ENCODE measurements at regions not wholly inside any gene's neighbourhood (a gene's known extent, or its start where the extent isn't known, plus 50 kb on each side); places are given as distances from the start of the nearest gene placed in this dataset.
"Not testable (repeated sequence)": the region's sequence is repeated elsewhere in the genome, so short reads cannot be mapped to it uniquely, and the experiment has no call there.

DNA sequence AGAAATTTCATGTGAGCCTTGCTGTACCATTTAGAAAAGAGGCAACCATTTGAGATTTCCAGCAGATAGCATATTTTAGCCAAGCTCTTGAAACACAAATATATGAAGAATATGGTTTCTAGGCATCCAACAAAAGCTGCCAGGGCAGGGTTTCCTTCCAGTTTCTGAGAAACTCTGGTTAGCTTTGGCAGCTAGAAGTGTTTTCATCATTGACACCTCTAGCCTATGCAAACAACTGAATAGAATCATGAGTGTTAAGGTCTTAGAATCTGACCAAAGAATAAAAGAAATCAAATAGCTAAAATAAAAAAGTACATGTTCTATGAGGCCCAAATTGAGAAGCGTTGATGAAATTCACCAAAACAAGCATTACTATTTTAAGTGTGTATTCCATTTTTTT is 188.1 kb downstream of the TMEM167A start:
- no peak for DNase-seq (ENCODE audit: low spot score)

DNA sequence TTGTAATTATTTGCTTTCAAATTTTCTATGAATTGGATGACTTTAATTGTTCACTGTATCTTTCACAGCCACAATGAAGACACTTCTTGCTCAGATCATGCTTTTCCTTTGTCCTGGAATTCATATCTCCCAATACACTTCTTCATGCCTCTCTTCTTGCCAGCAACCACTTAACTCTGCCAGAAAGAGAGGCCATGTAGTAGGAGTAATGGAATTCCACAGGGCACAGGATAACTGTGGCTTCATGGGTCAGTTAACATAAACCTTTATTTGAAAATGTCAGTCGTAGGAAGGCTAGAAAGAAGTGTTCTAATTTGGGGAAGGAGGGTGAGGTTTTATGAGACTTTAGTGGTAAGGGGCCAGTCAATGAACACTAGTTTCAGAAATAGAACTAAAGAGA is 190.3 kb downstream of the TMEM167A start:
- DNase-seq (ENCODE audit: low spot score), result no peak

DNA sequence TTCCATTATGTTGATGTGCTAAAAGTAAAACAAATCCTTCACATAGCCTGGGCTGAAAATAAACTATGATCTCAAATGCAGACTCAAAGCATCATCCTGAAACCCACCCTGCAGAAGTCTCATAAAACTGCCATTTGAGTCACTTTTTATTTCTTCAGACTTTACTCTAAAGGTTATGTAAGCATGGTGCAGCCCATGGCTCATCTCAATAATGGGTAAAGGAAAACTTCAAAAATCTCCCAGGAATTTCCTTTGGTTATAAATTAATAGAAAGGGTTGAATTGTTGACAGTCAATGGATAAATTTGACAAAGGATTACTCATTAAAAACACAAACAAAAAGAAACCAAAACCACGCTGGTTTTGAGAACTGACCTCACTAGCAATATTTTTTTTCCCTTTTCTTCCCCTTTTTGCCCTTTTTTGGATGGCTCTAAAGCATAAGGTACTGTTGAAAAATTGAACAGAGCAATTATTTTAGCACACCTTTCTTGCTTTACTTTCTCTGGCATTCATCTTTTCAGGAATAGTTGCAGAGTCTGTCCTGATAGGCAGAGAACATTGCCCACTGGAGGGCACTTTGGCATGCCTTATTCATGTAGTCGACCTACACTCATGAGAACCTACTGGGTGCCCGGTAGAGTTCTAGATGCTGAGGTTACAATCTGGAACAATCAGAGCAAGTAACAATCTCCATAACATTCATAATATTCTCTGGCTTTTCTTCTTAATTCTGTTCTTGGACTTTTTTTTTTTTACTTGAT is 191.4 kb downstream of the TMEM167A start:
- no peak for DNase-seq (ENCODE audit: low spot score)

DNA sequence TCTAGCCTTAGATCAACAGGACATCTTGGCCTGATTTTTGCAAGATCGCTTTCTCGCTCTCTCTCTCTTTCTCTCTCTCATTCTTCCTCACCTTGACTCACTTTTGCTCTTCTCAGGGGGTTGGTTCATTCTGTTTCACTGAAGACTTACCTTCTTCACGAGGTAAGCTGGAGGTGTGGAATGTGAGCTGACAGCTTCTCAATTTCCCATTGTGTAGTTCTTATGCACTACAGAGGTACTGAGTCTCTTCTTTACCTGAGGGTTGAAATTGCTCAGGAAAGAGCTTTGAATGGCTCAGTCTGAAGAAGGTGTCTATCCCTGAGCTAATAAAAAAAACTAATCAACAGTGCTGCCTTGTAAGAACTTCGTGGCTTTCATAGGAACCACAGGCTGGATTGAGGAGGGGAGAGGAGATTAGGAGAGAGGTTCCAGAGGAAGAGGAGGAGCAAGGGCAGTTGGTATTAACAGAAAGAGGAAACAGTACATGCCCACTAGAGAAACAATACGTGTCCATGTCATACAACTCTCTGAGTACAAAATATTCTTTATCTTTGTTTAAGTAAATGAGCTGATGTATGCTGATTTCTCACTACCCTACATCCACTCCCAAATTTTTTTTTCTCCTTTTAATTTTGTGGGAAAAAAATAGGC is 192.2 kb downstream of the TMEM167A start:
- no peak for DNase-seq (ENCODE audit: low spot score)

DNA sequence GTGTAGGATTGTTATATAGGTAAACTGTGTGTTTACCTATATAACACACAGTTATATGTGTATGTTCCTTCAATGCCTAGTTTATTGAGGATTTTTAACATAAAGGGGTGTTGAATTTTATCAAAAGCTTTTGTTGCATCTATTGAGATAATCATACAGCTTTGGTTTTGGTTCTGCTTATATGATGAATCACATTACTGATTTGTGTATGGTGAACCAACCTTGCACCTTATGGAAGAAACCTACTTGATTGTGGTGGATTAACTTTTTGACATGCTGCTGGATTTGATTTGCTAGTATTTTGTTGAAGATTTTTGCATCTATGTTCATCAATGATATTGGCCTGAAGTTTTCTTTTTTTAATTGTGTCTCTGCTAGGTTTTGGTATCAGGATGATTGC is 194.9 kb downstream of the TMEM167A start:
- no peak for DNase-seq (ENCODE audit: low spot score)

DNA sequence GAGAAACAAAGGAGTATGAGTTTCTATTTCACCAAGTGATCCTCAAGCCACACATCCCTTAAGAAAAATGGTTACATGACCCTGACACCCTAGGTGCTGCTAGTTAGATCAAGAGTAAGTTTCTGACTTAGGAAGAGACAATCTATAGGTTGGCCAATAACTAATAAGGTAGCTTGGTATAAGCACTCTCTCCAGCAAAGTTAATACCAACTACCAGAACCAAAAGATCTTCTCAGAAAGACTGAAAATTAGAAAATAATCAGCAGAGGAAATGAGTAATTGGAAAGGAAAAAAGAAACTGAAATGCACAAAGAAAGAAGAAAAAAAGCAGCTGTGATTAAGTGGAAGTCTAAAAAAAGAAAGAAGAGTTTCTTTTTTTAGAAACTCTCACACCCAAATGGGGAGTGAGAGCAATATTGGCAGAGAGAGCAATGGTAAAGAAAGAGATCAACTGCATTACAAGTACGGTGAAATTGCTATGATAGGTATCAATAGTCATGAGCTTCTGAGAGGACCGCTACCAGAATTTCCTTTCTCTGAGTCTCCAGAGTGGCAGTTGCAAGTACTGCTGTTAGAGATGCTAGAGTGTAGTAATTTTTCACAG is 195.5 kb downstream of the TMEM167A start:
- DNase-seq (ENCODE audit: low spot score), result no peak

DNA sequence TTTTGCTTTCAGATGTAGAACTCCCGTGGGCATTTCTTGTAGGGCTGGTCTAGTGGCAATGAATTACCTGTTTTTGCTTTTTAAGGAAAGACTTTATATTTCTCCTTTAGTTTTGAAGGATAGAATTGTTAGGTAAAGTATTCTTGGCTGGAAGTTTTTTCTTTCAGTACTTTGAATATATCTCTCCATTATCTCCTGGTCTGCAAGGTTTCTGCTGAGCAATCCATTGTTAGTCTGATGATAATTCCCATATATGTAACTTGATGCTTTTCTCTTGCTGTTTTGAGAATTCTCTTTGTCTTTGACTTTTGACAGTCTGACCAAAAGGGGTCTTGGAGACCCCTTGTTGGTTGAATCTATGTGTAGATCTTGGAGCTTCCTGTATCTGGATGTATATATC is 198.1 kb downstream of the TMEM167A start:
- no peak for DNase-seq (ENCODE audit: low spot score)

DNA sequence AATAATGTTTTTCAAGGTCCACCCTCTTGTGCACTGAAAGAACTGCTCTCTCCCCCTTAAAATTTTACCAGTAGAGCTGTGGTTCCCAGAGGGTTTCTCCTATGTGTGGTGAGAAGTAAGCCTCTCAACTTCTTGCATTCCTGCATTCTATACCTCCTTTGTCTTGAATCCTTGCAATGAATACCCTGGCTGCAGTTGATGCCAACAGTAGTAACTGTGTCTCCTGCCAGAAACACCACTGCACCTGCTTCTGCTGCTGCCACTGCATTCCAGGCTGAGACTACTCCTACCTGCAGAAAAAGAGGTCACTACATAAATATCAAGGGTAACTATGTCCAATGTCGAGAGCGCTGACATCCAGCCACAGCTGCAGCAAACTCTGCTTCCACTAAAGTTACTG is 203.7 kb downstream of the TMEM167A start:
- DNase-seq (ENCODE audit: low spot score), result no peak

DNA sequence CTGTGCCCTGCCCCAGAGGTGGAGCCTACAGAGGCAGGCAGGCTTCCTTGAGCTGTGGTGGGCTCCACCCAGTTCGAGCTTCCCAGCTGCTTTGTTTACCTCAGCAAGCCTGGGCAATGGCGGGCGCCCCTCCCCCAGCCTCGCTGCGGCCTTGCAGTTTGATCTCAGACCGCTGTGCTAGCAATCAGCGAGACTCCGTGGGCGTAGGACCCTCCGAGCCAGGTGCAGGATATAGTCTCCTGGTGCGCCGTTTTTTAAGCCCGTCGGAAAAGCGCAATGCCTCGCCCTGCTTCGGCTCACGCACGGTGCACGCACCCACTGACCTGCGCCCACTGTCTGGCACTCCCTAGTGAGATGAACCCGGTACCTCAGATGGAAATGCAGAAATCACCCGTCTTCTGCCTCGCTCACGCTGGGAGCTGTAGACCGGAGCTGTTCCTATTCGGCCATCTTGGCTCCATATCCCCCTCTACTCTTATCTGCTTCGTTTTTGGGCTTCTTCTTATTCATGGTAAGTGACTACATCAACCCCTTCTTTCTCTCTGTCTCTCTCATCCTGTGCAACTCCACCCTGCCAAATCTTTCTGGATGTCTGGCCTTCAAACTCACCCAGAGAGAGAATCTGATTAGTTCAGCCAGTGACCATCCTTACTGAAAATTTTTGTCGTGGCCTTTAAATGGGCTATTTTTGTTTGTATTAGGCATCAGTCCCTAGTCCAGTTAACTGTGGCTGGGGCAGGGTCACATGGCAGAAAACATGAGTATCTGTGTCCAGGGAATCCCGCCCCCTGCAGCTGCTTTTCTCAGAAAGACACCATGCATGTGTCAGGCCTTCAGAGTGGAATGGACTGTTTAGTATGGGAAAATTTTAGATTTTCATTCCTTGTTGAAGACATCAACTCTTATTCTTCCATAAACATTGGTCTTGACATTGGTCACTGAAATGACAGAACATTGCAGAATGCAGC is 204.6 kb downstream of the TMEM167A start:
- DNase-seq (ENCODE audit: low spot score), result not testable (repeated sequence)

DNA sequence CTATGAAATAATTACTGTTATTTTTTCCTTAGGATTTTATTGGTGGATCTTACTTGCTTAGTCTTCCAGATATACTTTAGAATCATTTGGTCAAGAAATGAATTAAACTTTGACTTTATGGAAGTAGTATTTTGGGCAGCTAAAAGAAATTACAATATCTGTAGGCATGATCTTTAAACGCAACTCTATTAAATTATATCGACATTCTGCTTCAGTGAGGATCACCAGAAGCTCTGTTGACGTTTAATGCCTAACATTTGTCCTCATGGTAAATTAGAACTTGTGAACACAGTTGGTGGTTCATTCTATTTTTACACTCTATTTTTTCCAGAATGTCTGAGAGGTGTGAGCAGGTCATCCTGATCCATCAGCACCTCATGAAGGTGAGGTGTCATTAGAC is 211.6 kb downstream of the TMEM167A start:
- no peak for DNase-seq (ENCODE audit: low spot score)

DNA sequence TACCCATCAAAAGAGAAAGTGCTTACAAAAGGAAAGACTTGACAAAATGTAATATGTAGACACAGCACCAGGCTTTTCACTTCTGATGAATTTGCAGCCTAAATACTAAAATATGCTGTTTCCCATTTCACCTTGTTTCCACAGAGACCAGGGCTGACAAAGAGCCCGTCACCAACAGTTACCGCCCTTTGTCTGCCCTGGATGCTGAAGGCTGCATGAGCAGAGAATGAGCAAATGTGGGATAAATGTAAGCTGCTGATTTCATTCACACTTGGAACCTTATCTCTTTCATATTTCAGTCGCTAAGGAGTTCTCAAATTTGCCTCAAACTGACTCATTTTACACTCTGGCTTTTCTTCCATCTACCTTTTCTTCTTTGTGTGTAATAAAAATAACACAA is 213.9 kb downstream of the TMEM167A start:
- DNase-seq (ENCODE audit: low spot score), result no peak

DNA sequence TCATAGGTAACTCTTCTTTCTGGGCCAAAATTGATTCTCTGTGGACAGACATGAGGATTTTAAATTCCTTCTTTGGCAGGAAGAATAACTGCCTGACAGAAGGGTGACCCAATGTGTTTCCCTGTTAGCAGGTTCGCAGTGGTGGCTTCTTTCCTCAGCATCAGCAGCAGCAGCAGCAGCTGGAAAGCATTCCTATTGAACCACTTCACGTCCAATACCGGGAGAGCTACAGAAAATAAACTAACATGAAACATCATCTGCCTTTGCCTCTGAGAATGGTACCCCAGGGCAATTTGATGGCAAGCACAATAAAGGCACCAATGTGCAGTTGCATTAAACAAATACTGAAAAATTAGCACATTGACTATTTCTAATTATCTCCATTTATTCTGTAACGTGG is 214.5 kb downstream of the TMEM167A start:
- no peak for DNase-seq (ENCODE audit: low spot score)

DNA sequence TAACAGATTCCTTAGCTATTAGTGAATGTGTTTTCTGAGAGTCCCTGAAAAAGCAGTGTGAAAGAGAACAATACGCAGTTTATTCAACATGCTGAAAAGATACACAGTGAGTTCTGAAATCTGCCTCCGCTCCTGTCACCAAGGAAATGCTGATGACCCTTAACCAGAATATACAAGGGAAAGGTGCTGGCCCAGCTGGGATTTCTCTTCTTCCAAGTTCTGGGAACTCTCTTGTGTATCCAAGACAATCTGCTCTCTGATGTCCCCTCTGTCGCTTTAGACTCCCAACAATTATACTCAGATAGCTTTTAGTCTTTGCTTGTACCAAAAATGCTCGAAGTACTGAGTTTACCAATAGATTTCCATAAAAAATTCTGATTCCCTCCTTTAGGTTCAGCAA is 214.9 kb downstream of the TMEM167A start:
- no peak for DNase-seq (ENCODE audit: low spot score)

DNA sequence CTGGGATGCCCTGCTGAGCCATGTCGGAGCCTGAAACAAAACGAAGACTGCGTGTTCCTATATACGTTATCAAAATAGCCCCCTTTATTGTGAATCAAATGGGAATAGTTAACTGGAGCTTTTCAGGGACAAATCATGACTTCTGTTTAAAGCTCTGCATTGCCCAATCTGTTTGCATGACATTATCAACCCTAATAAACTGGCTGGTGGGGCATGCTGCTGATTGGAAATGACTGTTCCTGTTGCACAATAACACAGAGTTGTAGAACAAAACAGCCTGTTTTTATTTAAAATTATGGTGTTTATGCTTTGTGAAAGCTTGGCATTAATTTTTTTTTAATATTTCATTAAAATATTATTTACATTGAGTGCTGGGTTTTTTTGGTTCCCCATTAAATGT is 215.5 kb downstream of the TMEM167A start:
- no peak for DNase-seq (ENCODE audit: low spot score)

DNA sequence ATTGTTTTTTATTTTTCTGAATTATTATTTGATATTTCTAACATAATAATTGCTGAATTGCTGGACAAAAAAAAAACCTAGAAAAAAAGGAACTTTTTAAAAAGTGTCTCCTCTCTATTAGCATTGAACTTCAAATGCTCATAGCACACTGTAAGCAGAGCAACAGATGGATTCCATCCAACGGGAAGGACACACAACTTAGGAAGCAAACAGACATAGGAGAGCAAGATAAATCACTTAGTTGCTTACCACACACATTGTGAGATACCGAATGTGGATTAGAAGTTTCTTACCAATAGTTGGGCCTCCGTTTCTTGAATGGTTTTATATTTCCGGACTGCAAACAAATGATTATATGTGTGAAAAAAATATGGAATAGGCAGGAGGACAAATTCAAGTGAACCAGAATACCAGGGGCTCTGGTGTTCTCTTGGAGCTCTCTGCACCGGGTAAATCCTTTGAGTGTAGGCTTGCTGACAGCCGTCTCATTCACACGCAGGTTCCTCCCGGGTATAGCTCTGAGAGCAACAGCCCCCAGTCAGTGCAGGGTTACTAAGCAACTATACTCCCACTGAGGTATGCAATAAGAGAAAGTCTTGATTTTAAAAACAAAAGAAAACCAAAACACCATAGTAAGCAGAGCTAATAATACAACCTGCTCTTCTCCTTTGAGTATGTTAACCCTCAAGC is 217.6 kb downstream of the TMEM167A start:
- peak; percentile 27 for DNase-seq (ENCODE audit: low spot score)

DNA sequence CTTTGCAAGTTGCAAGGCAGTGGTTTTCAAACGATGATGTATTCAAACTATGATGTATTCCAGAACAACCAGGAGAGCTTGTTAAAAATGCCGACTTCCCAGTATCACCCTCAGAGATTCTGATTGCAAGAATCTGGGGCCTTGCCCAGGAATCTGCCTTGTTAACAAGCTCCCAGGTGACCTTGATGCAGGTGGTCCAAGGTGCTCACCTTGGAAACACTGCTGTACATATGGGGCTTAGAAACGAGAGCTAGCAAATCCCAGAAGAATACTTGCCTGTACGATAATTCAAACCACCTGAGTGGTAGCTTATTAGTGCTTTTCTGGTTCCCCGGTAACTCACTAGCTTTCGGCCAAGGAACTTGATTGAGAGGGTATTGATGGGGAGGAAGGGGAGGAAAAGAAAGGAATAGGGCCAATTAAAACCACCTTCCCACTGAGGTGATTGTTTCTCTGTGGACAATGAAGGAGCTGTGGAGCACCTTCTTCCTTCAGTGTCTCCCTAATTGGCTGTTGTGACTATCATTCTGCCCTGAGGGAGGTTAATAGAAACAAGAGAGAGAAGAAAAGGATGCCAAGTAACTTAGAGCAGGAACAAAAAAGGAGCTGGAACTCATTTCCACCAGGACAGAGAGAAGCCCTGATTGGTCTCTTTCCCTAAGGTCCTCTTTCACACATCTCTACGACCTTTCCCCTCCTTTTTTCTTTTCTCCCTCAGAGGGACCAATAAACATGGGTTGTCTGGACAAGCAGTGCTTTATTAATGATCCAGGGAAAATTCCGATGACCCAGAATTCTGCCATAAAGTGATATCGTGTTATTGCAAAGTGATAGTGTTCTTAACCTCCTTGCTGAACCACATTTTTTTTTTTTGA is 218.8 kb downstream of the TMEM167A start:
- DNase-seq (ENCODE audit: low spot score), result no peak

DNA sequence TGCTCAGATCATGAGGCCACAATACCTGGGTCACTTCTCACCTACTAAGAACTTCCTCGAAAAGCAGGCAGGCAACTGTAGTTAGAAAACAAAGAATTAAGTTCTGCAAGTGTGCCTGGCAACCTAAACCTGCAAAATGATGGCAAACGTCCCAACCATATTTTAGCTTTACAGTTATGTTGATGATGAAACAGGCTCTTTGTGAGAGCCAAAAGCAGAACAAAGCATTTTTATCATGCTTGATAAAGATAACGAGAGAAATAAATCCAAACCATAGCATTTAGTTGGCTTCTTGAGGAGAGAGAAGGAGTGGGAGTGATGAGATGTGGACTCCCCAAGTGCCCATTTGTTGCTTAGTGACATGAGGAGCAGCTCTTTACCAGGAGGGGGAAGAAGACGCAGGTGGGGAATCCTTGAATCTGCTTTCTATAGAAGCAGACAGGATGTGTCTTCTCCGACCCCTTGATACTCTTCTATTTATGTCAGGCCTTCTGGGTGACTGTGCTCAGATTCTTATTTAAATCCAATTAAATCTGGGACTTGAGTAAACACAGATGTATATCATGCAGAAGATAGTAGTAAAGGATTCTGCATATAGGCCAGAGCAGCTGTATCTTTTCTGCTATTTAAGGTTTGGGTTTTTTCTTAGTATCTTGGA is 221.2 kb downstream of the TMEM167A start:
- no peak for DNase-seq (ENCODE audit: low spot score)

DNA sequence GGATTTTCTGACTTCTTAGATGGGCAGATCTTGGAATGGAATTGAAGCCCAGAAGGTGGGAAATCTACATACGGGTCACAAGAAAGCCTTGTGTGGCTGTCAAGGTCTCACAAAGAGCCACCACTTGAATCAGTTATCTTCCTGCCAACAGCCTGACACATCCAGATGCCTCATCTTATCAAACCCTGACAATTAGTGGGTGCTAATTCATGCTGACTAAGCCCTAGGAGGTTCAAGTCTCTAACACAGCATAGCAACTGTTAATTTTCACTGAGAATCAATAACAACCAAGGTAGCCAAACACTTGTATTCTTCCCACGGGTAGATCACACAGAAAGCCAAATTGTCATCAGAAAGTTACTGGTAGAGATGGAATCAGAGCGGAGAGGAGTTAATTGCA is 222.2 kb downstream of the TMEM167A start:
- no peak for DNase-seq (ENCODE audit: low spot score)

DNA sequence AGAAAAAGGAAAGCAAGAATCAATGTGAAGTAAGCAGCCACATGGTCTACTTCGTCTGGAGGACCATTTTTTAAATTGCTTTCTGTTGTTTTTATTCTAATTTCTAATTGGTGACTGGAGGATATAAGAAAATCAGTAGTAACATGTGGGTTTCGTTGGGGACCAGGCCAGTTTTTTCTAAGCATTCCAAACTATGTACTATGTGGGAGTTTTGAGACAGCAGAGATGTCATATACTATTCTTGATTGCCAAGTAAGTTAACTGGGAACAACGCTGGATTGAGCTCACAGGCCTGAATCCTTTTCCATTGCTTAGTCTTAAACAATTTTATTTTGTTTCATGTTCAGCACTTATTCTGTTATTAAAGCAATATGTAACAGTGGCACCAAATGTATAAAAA is 225.7 kb downstream of the TMEM167A start:
- no peak for DNase-seq (ENCODE audit: low spot score)

DNA sequence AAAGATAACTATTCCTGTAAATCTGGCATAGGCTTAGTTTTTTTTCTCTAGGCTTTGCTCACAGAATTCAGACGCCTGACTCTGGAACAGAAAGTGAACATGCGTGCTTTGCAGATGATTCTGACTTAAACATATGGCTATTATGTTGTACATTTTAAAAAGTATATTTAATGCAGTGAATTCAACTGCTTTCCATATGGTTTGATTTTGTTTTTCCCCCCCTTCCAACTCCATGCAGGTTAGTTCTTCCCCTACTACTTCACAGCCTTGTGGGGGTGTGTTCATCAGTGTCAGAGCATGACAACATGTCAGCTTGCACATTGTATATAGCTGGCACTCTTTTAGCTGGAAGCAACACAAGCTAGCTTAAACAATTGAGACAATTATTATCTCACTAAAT is 226.8 kb downstream of the TMEM167A start:
- DNase-seq (ENCODE audit: low spot score), result no peak
